Gastroesophageal sphincter (tissue), 4 donors: ENCODE measurements at regions not wholly inside any gene's neighbourhood (a gene's known extent, or its start where the extent isn't known, plus 50 kb on each side); places are given as distances from the start of the nearest gene placed in this dataset.
A peak's percentile ranks its signal among the peaks of the same experiment; 100 is the strongest.

Source experiments
- ATAC-seq: fragments of 150-250 bp; one replicate; pipeline ENCODE4 v1.9.1; 2016; ENCODE audit warnings: mild to moderate bottlenecking, moderate library complexity
- H3K27ac ChIP-seq, 4 donors: fragments of 200-600 bp; sonication (generic) in 3 of 4; 1 replicate in 3 of 4; 2 replicates in 1 of 4; pipeline ENCODE4 v1.5.1; 2016 to 2019
- H3K27me3 ChIP-seq: fragments of 200-600 bp; sonication (generic); one replicate; pipeline ENCODE4 v1.5.1; 2019
- H3K36me3 ChIP-seq, 2 donors: fragments of 200-600 bp; sonication (generic); one replicate each; pipeline ENCODE4 v1.5.1; 2019; ENCODE audit warnings: control low read depth in 1 of 2
- H3K4me1 ChIP-seq, 3 donors: fragments of 200-600 bp; sonication (generic); 1 replicate in 2 of 3; 2 replicates in 1 of 3; pipeline ENCODE4 v1.5.1; 2016 to 2019; ENCODE audit warnings: control low read depth in 2 of 3
- H3K4me3 ChIP-seq, 2 donors: fragments of 200-600 bp; sonication (generic); one replicate each; pipeline ENCODE4 v1.5.1; 2019; ENCODE audit warnings: mild to moderate bottlenecking in 1 of 2, moderate library complexity in 1 of 2
- H3K9me3 ChIP-seq, 3 donors: fragments of 200-600 bp; sonication (generic); one replicate each; pipeline ENCODE4 v1.5.1; 2017 to 2019; ENCODE audit warnings: control low read depth in 2 of 3
- EP300 ChIP-seq: sonication (generic); formaldehyde crosslinking; IDR thresholded peaks from one replicate; pipeline ENCODE4 v1.6.1; 2017; ENCODE audit warnings: antibody characterized with exemption, mild to moderate bottlenecking
- POLR2A ChIP-seq, 2 donors: fragments of 450-650 bp; IDR thresholded peaks; one replicate each; pipeline ENCODE4 v1.6.1; 2017; ENCODE audit warnings: antibody characterized with exemption in 2 of 2, mild to moderate bottlenecking in 2 of 2, moderate library complexity in 1 of 2
- POLR2AphosphoS5 ChIP-seq: sonication (generic); formaldehyde crosslinking; IDR thresholded peaks from one replicate; pipeline ENCODE4 v1.6.1; 2017; ENCODE audit warnings: antibody characterized with exemption
- WGBS, 2 donors: methylation state at CpG; one replicate each; pipeline ENCODE4 v1.1.5; 2018; ENCODE audit warnings: low coverage in 1 of 2; 5-methylcytosine and 5-hydroxymethylcytosine counted together
- TF ChIP-seq, protein P1 (sequence below), 4 experiments: fragments of 200-600 bp in 2 of 4; fragments of 450-650 bp in 2 of 4; sonication (generic) in 1 of 4; IDR thresholded peaks; one replicate each; pipeline ENCODE4 v1.5.1; 2017 to 2019; ENCODE audit warnings: antibody characterized with exemption in 4 of 4, mild to moderate bottlenecking in 2 of 4, moderate library complexity in 2 of 4

DNA sequence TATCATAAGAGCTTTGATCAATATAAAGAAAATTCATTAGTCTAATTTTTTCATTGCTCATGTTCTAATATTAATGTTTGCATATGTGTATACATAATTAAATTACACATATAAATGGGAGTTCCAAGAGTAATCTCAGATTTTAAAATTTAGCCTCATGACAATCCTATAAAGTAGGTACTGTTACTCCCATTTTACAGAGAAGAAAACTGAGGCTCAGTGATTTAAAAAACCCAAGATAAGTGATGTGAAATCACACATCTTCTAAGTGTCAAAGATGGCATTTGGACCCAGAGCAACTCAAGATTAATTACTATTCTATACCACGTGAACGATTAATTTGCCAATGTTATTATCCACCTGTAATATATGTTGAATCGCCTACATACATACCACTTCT is 122.3 kb downstream of the TM2D1 start:
- no peak overlapping the region for H3K27ac ChIP-seq
- H3K4me1 ChIP-seq, result no peaks in the 10 kb centered on the region
- WGBS, 2 donors, result 82 to 89% methylated on average over 3 of the region's 3 CpGs
- no peaks in the 10 kb centered on the region for H3K36me3 ChIP-seq
- H3K4me3 ChIP-seq, result no peak overlapping the region
- no peak for ATAC-seq
- no peaks in the 10 kb centered on the region for H3K27me3 ChIP-seq
- no peak for TF ChIP-seq POLR2AphosphoS5
- no peak for TF ChIP-seq EP300
- TF ChIP-seq, protein P1, sequence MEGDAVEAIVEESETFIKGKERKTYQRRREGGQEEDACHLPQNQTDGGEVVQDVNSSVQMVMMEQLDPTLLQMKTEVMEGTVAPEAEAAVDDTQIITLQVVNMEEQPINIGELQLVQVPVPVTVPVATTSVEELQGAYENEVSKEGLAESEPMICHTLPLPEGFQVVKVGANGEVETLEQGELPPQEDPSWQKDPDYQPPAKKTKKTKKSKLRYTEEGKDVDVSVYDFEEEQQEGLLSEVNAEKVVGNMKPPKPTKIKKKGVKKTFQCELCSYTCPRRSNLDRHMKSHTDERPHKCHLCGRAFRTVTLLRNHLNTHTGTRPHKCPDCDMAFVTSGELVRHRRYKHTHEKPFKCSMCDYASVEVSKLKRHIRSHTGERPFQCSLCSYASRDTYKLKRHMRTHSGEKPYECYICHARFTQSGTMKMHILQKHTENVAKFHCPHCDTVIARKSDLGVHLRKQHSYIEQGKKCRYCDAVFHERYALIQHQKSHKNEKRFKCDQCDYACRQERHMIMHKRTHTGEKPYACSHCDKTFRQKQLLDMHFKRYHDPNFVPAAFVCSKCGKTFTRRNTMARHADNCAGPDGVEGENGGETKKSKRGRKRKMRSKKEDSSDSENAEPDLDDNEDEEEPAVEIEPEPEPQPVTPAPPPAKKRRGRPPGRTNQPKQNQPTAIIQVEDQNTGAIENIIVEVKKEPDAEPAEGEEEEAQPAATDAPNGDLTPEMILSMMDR (IDR thresholded peaks at IDR 0.05), result no peak
- no peak for TF ChIP-seq POLR2A (IDR thresholded peaks at IDR 0.05)
- H3K9me3 ChIP-seq, result peaks cover 0 to 3% (median 0%) of the 10 kb centered on the region in 3 donors

DNA sequence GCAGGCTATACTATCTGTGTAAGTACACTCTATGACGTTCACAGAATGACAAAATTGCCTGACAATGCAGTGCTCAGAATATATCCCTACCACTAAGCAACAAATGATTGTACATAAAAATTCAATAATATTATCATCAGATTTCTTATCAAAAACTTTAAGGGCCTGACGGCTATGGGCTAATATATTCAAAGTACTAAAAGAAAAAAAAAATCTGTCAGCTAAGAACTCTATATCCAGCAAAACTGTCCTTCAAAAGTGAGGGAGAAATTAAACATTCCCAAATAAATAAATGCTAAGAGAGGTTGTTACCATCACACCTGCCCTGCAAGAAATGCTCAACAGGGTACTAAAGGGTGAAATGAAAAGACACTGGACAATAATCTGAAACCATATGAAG is 127.3 kb downstream of the TM2D1 start:
- peaks cover 0 to 8% (median 0%) of the 10 kb centered on the region in 3 donors for H3K9me3 ChIP-seq
- no peaks in the 10 kb centered on the region for H3K4me1 ChIP-seq
- no peak overlapping the region for H3K27ac ChIP-seq
- TF ChIP-seq EP300 (no peak), POLR2A (IDR thresholded peaks at IDR 0.05) (no peak), POLR2AphosphoS5 (no peak)
- TF ChIP-seq, protein P1 (IDR thresholded peaks at IDR 0.05), result no peak
- ATAC-seq, result no peak
- no peak overlapping the region for H3K4me3 ChIP-seq
- H3K36me3 ChIP-seq, result no peaks in the 10 kb centered on the region
- 91 to 92% methylated on average over 2 of the region's 2 CpGs for WGBS, 2 donors
- H3K27me3 ChIP-seq, result no peaks in the 10 kb centered on the region

DNA sequence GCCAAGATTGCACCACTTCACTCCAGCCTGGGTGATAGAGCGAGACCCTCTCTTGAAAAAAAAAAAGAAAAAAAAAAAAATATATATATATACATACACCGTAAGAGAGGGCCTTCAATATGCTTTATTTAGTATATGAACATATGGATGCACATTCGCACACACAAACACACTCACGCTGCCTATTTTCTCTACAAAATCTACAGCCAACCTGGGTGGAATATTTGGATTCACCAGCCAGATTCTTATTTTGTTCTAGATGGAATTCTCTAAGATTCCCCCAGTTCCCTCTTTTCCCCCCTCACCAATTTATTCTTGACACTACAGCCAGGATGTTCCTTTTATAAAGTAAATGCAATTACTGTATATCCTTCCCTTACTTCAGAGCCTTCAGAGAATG is 131.6 kb downstream of the TM2D1 start:
- TF ChIP-seq EP300 (no peak), POLR2A (IDR thresholded peaks at IDR 0.05) (no peak), POLR2AphosphoS5 (no peak)
- TF ChIP-seq, protein P1 (IDR thresholded peaks at IDR 0.05), result no peak
- Histone ChIP-seq H3K36me3 (no peaks in the 10 kb centered on the region), H3K9me3 (peaks cover 0 to 8% (median 0%) of the 10 kb centered on the region in 3 donors), H3K4me1 (no peaks in the 10 kb centered on the region), H3K4me3 (no peak overlapping the region), H3K27me3 (no peaks in the 10 kb centered on the region), H3K27ac (no peak overlapping the region)
- 80 to 98% methylated on average over 2 to 4 of the region's 4 CpGs for WGBS, 2 donors
- ATAC-seq, result no peak

DNA sequence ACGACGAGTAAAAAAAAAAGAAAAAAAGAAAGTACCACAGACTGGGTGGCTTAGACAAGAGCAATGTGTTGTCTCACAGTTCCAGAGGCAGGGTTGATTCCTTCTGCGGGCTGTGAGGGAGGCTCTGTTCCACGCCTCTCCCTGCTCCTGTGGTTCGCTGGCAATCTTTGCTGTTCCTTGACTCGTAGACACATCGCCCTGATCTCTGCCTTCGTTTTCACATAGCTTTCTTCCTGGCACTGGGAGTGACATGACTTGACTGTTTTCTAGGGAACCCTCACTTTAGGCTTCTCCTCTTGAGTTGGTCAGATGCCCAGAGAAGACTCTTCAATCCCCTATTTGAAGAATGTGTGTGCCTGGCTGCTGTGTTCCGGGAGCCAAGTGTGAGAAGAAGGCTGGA is 133.6 kb downstream of the TM2D1 start:
- no peaks in the 10 kb centered on the region for H3K27me3 ChIP-seq
- H3K36me3 ChIP-seq, result no peaks in the 10 kb centered on the region
- 50 to 72% methylated on average over 7 to 9 of the region's 9 CpGs for WGBS, 2 donors
- no peaks in the 10 kb centered on the region for H3K4me1 ChIP-seq
- peak; percentile 86 for ATAC-seq
- H3K4me3 ChIP-seq, result no peak overlapping the region
- TF ChIP-seq POLR2AphosphoS5 (no peak), POLR2A (IDR thresholded peaks at IDR 0.05) (peak in 1 of 2 donors; percentile 16), EP300 (no peak)
- TF ChIP-seq, protein P1 (IDR thresholded peaks at IDR 0.05), result no peak
- H3K27ac ChIP-seq, result peak overlapping the region in 3 of 4 donors; percentile 46 to 61 (median 61)
- no peaks in the 10 kb centered on the region for H3K9me3 ChIP-seq

DNA sequence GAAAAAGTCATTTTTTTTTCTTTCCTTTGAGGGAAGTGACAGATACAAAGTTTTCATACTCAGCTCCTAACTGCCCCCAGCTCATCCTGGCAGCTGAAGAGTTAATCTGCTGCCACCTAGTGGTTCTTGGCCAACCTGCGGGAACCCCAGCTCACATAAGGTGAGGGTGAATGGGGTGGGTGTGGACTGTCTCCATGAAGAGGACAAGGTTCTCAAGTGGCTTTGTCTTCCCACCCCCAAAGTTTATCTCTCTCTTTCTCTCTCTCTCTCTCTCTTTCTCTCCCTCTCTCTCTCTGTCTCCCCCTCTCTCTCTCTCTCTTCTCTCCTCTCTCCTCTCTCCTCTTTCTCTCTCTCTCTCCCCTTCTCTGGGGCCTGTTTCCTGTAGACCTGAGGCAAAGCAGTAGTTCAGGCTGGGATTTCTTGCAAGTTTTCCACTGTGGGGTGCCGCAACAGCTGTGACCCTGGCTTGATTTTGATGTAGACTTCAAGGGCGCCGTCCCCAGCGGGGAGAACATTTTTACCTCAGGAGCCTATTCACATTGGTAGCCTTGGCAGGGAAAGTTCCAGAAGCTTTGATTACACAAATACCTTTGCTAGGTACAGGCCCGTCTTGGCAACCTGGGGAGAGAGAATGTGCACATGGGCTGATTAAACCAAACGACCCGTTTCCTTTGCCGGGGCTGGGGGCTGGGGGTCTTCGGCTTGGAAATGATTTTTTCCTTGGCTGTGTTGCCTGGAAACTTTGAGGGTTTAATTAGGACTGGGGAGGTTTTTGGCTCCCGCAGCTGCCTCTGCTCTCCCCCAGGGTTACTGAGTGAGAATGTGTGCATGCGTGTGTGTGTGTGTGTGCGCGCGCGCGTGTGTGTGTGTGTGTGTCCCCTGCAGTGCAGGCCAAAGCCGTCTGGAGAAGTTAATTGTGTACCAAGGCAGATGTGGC is 135.9 kb downstream of the TM2D1 start:
- Histone ChIP-seq H3K36me3 (no peaks in the 10 kb centered on the region), H3K27me3 (no peaks in the 10 kb centered on the region), H3K4me1 (no peaks in the 10 kb centered on the region), H3K4me3 (no peak overlapping the region), H3K27ac (no peak overlapping the region), H3K9me3 (no peaks in the 10 kb centered on the region)
- ATAC-seq, result no peak
- TF ChIP-seq POLR2AphosphoS5, result no peak
- no peak for TF ChIP-seq EP300
- TF ChIP-seq, protein P1 (IDR thresholded peaks at IDR 0.05), result peak; percentile 24 to 60 (median 36)
- no peak for TF ChIP-seq POLR2A (IDR thresholded peaks at IDR 0.05)
- 0 to 70% methylated on average over 1 to 13 of the region's 18 CpGs for WGBS, 2 donors
